PC-9 (cell line): ENCODE measurements at regions not wholly inside any gene's neighbourhood (a gene's known extent, or its start where the extent isn't known, plus 50 kb on each side); places are given as distances from the start of the nearest gene placed in this dataset.

ENCODE experiments used
- BruUV-seq: library from RNA; stranded (reverse); fragments of 400-500 nt; replicated peaks from 2 replicates; lab custom pipeline; 2021; lab: Mats Ljungman, UMichigan
- CTCF ChIA-PET: fragments of 300-600 bp; sonication (Branson Sonifier 250); formaldehyde crosslinking; loops from one replicate; lab custom pipeline; 2022; ENCODE audit warnings: antibody characterized with exemption; lab: Charles Lee
- POLR2A ChIA-PET: fragments of 300-600 bp; sonication (Branson Sonifier 250); formaldehyde crosslinking; loops from one replicate; lab custom pipeline; 2022; ENCODE audit warnings: antibody characterized with exemption; ENCODE audit not compliant: unreplicated experiment; lab: Charles Lee
- DNase-seq, 2 experiments: peaks; one replicate each; pipeline versions ENCODE4 v3.0.0 to v3.0.0-alpha.2; 2015 to 2022; ENCODE audit warnings: mixed read lengths in 1 of 2
- H2AFZ ChIP-seq: fragments of 200-600 bp; sonication (generic); 2 replicates; pipeline ENCODE4 v1.8.1; 2017; ENCODE audit warnings: antibody characterized with exemption
- H3F3A ChIP-seq: fragments of 200-600 bp; sonication (generic); 2 replicates; pipeline ENCODE4 v1.8.1; 2017; ENCODE audit warnings: antibody characterized with exemption, mild to moderate bottlenecking, low read depth; ENCODE audit not compliant: insufficient read depth
- H3K27ac ChIP-seq: fragments of 200-600 bp; sonication (generic); 2 replicates; pipeline ENCODE4 v1.6.1; 2016; ENCODE audit warnings: mixed run types
- H3K27me3 ChIP-seq: fragments of 200-600 bp; sonication (generic); 2 replicates; pipeline ENCODE4 v1.6.1; 2016; ENCODE audit warnings: low read depth, mixed run types; ENCODE audit not compliant: insufficient read depth
- H3K36me3 ChIP-seq: fragments of 200-600 bp; sonication (generic); 2 replicates; pipeline ENCODE4 v1.6.1; 2016; ENCODE audit warnings: low read depth, mixed run types
- H3K4me1 ChIP-seq: fragments of 200-600 bp; sonication (generic); replicated peaks from 2 replicates; pipeline ENCODE4 v1.6.1; 2016; ENCODE audit warnings: mixed run types; ENCODE audit not compliant: insufficient read depth
- H3K4me2 ChIP-seq: fragments of 200-600 bp; sonication (generic); 2 replicates; pipeline ENCODE4 v1.6.1; 2017; ENCODE audit warnings: mixed run types
- H3K4me3 ChIP-seq: fragments of 200-600 bp; sonication (generic); 2 replicates; pipeline ENCODE4 v1.6.1; 2016; ENCODE audit warnings: mixed run types
- H3K79me2 ChIP-seq: fragments of 200-600 bp; sonication (generic); 2 replicates; pipeline ENCODE4 v1.6.1; 2017; ENCODE audit warnings: low read depth, mixed run types
- H3K9me2 ChIP-seq: fragments of 200-600 bp; sonication (generic); 2 replicates; pipeline ENCODE4 v1.8.1; 2017; ENCODE audit warnings: mild to moderate bottlenecking; ENCODE audit not compliant: insufficient read depth
- H3K9me3 ChIP-seq: fragments of 200-600 bp; sonication (generic); 2 replicates; pipeline ENCODE4 v1.8.1; 2016; ENCODE audit warnings: low read depth; ENCODE audit not compliant: insufficient read depth
- H4K20me1 ChIP-seq: fragments of 200-600 bp; sonication (generic); 2 replicates; pipeline ENCODE4 v1.8.1; 2017; ENCODE audit not compliant: insufficient read depth
- CTCF ChIP-seq: fragments of 200-600 bp; sonication (generic); conservative IDR thresholded peaks from 2 replicates; pipeline ENCODE4 v1.6.1; 2017; ENCODE audit warnings: mixed run types, antibody characterized with exemption, mild to moderate bottlenecking, moderate library complexity
- EZH2 ChIP-seq: fragments of 200-600 bp; sonication (generic); IDR thresholded peaks from 2 replicates; pipeline ENCODE4 v1.8.0; 2017; ENCODE audit warnings: antibody characterized with exemption, low read depth
- intact Hi-C: fragments of 100-400 bp; cut with micrococcal nuclease; formaldehyde crosslinking; loops from one replicate; pipeline ENCODE4 v1.10.0; 2022; ENCODE audit not compliant: unreplicated experiment

GRCh38 chr9:91143642-91144041, 218.1 kb downstream of the AUH start:
- no peak for DNase-seq
- Histone ChIP-seq H3K36me3 (no peaks in the 10 kb centered on the region), H3K79me2 (no peaks in the 10 kb centered on the region), H3K27ac (no peak overlapping the region), H3K9me2 (no peaks in the 10 kb centered on the region), H2AFZ (no peak overlapping the region), H4K20me1 (no peaks in the 10 kb centered on the region), H3K4me1 (peaks cover 11% of the 10 kb centered on the region), H3F3A (no peaks in the 10 kb centered on the region), H3K4me2 (no peak overlapping the region), H3K9me3 (no peaks in the 10 kb centered on the region), H3K27me3 (no peaks in the 10 kb centered on the region), H3K4me3 (no peak overlapping the region)
- intact Hi-C loops = no loop called here
- ChIA-PET CTCF (no interaction called here), POLR2A (no interaction called here)
- no TSS peak for BruUV-seq
- TF ChIP-seq EZH2 (no peak), CTCF (no peak)

GRCh38 chr9:91144769-91145168, 216.9 kb downstream of the AUH start:
- BruUV-seq = no TSS peak
- no peak for TF ChIP-seq CTCF
- no peak for TF ChIP-seq EZH2
- no peaks in the 10 kb centered on the region for H3K9me2 ChIP-seq
- peaks cover 5% of the 10 kb centered on the region; the same call in 1 of the 2 replicates for H3K9me3 ChIP-seq
- no peaks in the 10 kb centered on the region for H4K20me1 ChIP-seq
- no peaks in the 10 kb centered on the region for H3K27me3 ChIP-seq
- no peak overlapping the region for H3K4me2 ChIP-seq
- no peaks in the 10 kb centered on the region for H3F3A ChIP-seq
- H3K4me3 ChIP-seq = no peak overlapping the region
- no peak overlapping the region for H3K27ac ChIP-seq
- DNase-seq = no peak
- H3K4me1 ChIP-seq = peaks cover 4% of the 10 kb centered on the region; the same call in 1 of the 2 replicates
- H3K79me2 ChIP-seq = no peaks in the 10 kb centered on the region
- POLR2A ChIA-PET = no interaction called here
- no peaks in the 10 kb centered on the region for H3K36me3 ChIP-seq
- CTCF ChIA-PET = no interaction called here
- no peak overlapping the region for H2AFZ ChIP-seq
- intact Hi-C loops = no loop called here

DNA sequence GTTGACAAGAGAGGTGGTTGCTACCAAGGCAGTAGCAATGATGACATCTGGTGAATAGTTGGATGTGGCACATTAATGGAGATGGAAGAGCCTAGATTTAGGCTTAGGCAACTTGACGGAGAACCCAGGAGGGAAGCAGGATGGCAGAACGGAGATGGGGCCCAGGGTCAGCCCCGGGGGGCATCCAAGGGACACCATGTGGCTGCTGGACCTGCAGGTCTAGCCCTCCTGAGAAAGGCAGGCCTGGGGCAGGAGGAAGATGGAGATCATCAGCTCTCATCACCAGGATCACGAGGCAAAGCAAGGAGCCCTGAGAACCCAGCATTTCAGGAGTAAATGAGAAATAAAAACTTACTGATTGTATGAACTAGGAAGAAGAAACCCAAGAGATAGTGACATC, 216.2 kb downstream of the AUH start:
- DNase-seq = no peak
- no peaks in the 10 kb centered on the region for H3K27me3 ChIP-seq
- H3K79me2 ChIP-seq = no peaks in the 10 kb centered on the region
- BruUV-seq = no TSS peak
- no peaks in the 10 kb centered on the region for H3K9me2 ChIP-seq
- no peaks in the 10 kb centered on the region for H4K20me1 ChIP-seq
- ChIA-PET CTCF (no interaction called here), POLR2A (no interaction called here)
- TF ChIP-seq CTCF (no peak), EZH2 (no peak)
- H3K27ac ChIP-seq = no peak overlapping the region
- H2AFZ ChIP-seq = no peak overlapping the region
- H3F3A ChIP-seq = no peaks in the 10 kb centered on the region
- H3K36me3 ChIP-seq = no peaks in the 10 kb centered on the region
- H3K4me3 ChIP-seq = no peak overlapping the region
- intact Hi-C loops = no loop called here
- H3K9me3 ChIP-seq = peaks cover 5% of the 10 kb centered on the region; the same call in 1 of the 2 replicates
- no peak overlapping the region for H3K4me2 ChIP-seq
- H3K4me1 ChIP-seq = peaks cover 4% of the 10 kb centered on the region; the same call in 1 of the 2 replicates
